ENCODE measurements at regions not wholly inside any gene's neighbourhood (a gene's known extent, or its start where the extent isn't known, plus 50 kb on each side); places are given as distances from the start of the nearest gene placed in this dataset.

GRCh38 chr21:38114717-38115333 is 142.0 kb upstream of the KCNJ15 start:
- TF ChIP-seq CTCF (IDR thresholded peaks at IDR 0.05) = no peak
- no peak for TF ChIP-seq SIN3A (IDR thresholded peaks at IDR 0.05; ENCODE audit: borderline replicate concordance, insufficient read depth, low read depth, low read length)
